ENCODE measurements at regions not wholly inside any gene's neighbourhood (a gene's known extent, or its start where the extent isn't known, plus 50 kb on each side); places are given as distances from the start of the nearest gene placed in this dataset.

- Histone ChIP-seq H3K27me3 (ENCODE audit: insufficient read depth, low read depth, severe bottlenecking) (no peaks in the 10 kb centered on the region), H3K4me3 (ENCODE audit: low read depth, low read length) (no peak overlapping the region), H3K9me3 (ENCODE audit: severe bottlenecking) (no peaks in the 10 kb centered on the region), H3K27ac (no peak overlapping the region), H3K36me3 (no peaks in the 10 kb centered on the region)
- no peak for TF ChIP-seq CTCF (IDR thresholded peaks at IDR 0.05; ENCODE audit: low read depth, low read length)
- no peak for DNase-seq
Measured at GRCh38 chr14:65269732-65270131, 142.8 kb upstream of the FUT8 start.

GRCh38 chr14:65277027-65277426 is 135.5 kb upstream of the FUT8 start:
- Histone ChIP-seq H3K27me3 (ENCODE audit: insufficient read depth, low read depth, severe bottlenecking) (no peaks in the 10 kb centered on the region), H3K27ac (no peak overlapping the region), H3K4me3 (ENCODE audit: low read depth, low read length) (no peak overlapping the region), H3K9me3 (ENCODE audit: severe bottlenecking) (no peaks in the 10 kb centered on the region), H3K36me3 (no peaks in the 10 kb centered on the region)
- no peak for DNase-seq
- TF ChIP-seq CTCF (IDR thresholded peaks at IDR 0.05; ENCODE audit: low read depth, low read length): no peak

- no peak for TF ChIP-seq CTCF (IDR thresholded peaks at IDR 0.05; ENCODE audit: low read depth, low read length)
- no peak overlapping the region for H3K27ac ChIP-seq
- H3K27me3 ChIP-seq (ENCODE audit: insufficient read depth, low read depth, severe bottlenecking): no peaks in the 10 kb centered on the region
- no peaks in the 10 kb centered on the region for H3K9me3 ChIP-seq (ENCODE audit: severe bottlenecking)
- no peaks in the 10 kb centered on the region for H3K36me3 ChIP-seq
- DNase-seq: peak; percentile 26
- H3K4me3 ChIP-seq (ENCODE audit: low read depth, low read length): no peak overlapping the region
Measured at GRCh38 chr14:65277580-65278270, 134.8 kb upstream of the FUT8 start.

- TF ChIP-seq CTCF (IDR thresholded peaks at IDR 0.05; ENCODE audit: low read depth, low read length): no peak
- no peak for DNase-seq
- Histone ChIP-seq H3K9me3 (ENCODE audit: severe bottlenecking) (no peaks in the 10 kb centered on the region), H3K27ac (no peak overlapping the region), H3K4me3 (ENCODE audit: low read depth, low read length) (no peak overlapping the region), H3K27me3 (ENCODE audit: insufficient read depth, low read depth, severe bottlenecking) (no peaks in the 10 kb centered on the region), H3K36me3 (no peaks in the 10 kb centered on the region)
Measured at GRCh38 chr14:65278589-65278988, 133.9 kb upstream of the FUT8 start.

GRCh38 chr14:65279510-65279909 is 133.0 kb upstream of the FUT8 start:
- Histone ChIP-seq H3K36me3 (no peaks in the 10 kb centered on the region), H3K27ac (no peak overlapping the region), H3K4me3 (ENCODE audit: low read depth, low read length) (no peak overlapping the region), H3K27me3 (ENCODE audit: insufficient read depth, low read depth, severe bottlenecking) (no peaks in the 10 kb centered on the region), H3K9me3 (ENCODE audit: severe bottlenecking) (no peaks in the 10 kb centered on the region)
- no peak for TF ChIP-seq CTCF (IDR thresholded peaks at IDR 0.05; ENCODE audit: low read depth, low read length)
- DNase-seq: no peak

GRCh38 chr14:65279958-65280357 is 132.6 kb upstream of the FUT8 start:
- H3K27ac ChIP-seq: no peak overlapping the region
- H3K4me3 ChIP-seq (ENCODE audit: low read depth, low read length): no peak overlapping the region
- H3K36me3 ChIP-seq: no peaks in the 10 kb centered on the region
- no peak for DNase-seq
- no peaks in the 10 kb centered on the region for H3K9me3 ChIP-seq (ENCODE audit: severe bottlenecking)
- no peak for TF ChIP-seq CTCF (IDR thresholded peaks at IDR 0.05; ENCODE audit: low read depth, low read length)
- H3K27me3 ChIP-seq (ENCODE audit: insufficient read depth, low read depth, severe bottlenecking): no peaks in the 10 kb centered on the region

Measured in WERI-Rb-1 (cell line).